Cerebellar nuclear complex (tissue), 1 donor: ENCODE measurements at regions not wholly inside any gene's neighbourhood (a gene's known extent, or its start where the extent isn't known, plus 50 kb on each side); places are given as distances from the start of the nearest gene placed in this dataset.
"Not testable (repeated sequence)": the region's sequence is repeated elsewhere in the genome, so short reads cannot be mapped to it uniquely, and the experiment has no call there.

Source experiments
- DNase-seq, 2 experiments: peaks; one replicate each; lab custom pipeline; 2025; lab: John Stamatoyannopoulos, UW

DNA sequence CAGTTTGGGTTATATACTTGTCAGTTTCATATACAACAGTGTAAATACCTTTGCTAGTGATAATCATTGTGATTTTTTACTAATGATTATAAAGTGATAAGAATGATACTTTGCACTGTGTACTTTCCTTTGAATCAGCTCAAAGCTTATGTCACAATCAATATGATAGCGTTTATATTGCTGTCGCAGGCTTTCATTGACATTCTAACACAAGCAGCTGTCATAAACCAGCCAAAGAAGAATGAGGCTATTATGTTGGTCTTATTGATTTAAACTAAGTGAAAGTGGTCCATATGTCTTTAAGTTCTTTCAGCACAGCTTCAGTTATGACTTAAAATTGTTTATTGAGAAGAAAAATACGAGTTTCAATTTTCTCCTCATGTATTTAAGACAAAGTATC is 272.7 kb upstream of the RGMB start:
- no peak for DNase-seq

DNA sequence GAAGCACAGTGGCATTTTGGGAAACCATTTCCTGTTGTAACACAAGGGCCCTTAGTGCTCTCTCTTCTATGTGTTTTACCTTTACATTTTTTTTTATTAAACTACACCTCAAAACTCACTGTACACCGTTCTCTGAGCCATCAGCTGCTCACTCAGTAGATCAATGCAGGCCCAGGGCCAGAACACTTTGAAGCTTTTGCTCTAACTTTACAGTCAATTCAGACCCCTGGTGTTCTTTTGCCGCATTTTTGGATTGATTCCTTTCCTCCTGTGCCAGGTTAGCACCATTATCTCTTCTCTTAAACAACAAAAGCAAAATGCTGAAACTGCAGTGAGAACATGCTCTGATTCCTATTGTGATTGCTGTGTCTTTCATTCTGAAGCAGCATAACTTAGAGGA is 269.8 kb upstream of the RGMB start:
- DNase-seq = no peak

DNA sequence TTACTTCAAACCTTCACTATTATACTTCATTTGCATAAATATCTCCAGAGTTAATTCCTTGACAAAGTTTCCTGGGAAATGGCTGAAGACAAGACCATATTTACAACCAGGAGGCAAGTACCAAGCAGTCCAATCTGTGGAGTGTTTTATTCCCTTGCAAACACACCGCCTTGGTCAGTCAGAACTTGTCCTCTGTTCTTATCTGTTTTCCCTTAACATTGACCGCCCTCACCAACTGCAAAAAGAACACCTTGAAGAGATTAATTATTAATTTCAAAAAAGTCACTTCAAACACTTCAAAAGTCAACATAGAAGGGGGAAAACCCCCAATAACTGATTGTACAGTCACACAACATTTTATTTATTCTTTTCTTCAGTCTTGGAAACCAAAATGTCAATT is 269.0 kb upstream of the RGMB start:
- DNase-seq = no peak

DNA sequence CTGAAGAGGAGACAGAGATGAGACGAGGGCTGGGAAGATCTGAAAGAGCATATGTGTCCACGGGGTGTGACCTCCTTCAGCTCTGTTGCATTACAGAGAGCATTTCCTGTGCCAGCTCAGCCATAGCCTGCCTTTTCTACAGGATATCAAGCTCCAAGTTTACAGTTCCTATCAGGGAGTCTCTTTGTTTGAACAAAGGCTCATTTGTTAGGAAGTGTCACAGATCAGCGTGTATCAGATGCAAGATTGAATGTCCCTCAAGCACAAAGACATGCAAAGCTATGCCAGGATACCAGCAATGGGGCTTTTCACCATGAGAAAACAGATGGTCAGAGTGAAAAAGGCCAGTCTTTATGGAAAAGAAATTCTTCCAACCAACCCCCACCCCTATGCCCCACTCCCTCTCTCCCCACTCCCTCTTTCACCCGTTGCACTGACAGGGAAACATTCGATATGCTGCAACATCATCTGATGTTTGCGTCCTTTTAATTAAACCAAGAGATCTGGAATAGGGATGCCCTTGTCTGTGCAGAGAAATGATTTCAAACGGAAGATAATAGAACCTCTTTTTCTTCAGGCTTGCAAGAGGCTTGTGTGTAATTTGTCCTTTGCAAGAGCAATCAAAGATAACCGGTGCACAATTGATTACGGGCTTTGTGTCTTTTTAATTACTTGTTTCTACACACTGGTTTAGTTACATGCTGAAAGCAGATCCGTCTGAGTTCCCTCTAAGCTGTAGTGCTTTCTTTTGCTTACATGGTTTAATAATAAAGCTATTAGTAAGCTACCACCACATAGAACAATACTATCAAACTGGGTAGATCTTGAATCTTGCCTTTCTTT is 263.1 kb upstream of the RGMB start:
- DNase-seq = no peak

DNA sequence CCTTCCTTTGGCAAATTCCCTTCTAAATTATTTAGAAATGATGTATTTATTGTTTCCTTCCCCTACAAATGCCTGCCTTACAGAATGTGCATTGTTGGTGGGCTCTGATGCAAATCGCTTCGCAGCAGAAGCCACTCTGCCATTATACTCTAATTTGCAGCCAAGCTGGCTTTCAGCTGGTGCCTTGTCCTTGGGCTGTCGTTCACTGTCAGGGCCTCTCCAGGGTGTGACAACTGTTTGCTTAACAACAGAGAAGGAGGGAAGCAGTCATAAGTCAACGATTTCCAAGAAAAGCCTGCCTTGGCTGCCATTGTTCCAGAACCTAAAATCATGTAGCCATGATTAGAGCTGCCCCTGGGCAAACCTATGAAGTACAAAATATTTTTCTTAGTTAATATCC is 260.1 kb upstream of the RGMB start:
- no peak for DNase-seq

DNA sequence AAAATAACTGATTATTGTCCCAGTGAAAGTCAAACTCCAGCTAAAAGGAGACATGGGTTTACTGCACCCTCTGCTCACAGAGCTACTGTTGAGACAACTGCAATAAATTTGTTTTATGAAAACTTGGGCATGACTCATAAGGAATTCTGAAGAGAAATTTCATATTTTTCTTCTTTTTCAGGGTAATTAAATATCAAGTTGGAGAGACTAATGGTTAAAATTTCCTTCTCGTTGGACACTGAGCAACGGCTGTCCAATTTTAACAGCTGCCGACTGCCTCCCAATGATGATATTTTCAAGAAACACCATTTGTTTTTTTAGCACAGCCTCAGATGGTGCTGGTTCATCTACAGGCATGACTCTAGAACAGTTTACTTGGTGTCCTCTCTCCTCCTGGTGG is 259.2 kb upstream of the RGMB start:
- DNase-seq = no peak

DNA sequence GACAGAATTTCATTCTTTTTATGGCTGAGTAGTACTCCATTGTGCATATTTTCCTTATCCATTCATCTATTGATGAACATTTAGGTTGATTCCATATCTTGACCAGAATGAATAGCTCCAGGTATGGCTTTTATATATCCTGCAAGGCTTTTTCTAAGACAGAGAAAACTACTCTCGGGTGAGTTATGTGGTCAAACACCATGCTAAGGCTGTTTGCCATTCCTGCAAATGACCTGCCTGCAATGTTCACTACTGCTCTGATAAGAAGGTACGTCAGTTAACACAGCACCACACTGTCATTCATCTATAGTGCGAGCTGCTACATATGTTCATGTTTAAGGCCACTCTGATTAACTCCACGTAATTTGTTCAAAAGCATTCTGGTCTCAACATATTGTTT is 256.8 kb upstream of the RGMB start:
- no peak for DNase-seq

DNA sequence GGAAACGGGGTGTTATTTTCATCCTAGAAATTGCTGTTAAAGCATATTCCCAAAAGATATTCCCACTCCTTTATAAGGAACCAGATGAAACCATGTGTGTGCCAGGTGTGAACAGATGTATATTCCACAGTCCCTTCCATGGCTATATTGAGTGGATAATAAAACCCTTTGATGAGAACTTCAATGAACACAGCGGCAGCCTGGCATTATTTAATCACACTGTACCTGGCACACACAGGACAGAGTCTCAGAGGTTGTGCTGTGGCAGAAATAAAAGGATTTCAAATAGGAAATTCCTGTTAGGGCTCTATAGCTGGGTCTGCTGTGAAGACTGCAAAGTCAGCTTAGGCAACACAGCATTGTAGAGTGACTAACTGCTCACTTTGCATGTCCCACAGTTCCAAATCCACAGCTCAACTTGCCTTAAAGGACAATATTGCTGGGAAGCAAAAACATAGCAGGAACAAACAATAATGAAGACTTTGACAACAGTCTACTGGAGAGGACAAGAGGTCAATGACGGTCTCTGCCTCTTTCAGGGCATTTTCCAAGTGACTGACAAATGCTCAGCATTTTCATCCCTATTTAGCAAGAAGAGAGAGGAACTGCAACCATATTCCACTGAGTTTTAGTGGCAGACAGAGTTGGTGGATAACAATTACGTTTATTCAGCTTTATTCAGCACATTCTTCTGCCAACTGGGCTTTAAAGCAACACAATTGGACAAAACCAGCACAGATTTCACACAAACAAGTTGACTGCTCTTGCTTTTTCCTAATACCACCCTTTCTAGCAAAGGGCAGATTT is 255.7 kb upstream of the RGMB start:
- no peak for DNase-seq

DNA sequence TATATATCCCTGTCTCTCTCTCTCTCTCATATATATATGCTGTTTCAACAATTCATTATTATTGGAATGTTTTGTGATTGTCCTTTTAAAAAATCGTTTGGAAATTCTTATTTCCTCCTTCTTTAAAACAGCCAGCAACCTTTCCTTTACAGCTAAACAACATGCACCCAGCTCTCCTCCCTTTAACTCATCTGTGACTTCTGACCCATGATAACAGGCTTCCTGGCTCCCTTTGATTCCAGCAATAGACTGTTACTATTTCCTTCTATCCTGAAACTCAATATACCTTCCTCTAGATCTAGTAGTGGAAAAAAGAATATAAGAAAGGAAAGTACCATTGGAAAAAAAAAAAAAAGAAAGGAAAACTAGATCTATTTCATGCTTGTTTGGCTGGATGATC is 254.7 kb upstream of the RGMB start:
- no peak for DNase-seq

DNA sequence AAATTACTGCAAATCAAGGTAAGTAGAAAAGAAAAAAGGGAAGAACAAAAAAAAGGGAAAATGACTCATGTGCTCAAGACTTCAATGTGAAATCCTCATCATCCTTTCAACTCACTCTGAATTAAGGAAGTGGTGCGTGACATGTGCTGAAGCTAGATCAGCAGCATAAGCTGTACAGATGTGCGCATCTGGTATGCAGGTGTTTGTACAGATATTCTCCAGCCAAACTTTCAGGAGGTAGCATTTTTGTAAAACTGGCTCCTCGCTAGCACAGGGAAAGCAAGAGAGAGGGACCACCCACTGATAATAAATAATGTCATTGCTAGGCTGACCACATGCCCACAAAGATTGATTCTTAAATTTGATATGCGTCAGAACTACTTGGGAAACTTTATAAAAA is 253.9 kb upstream of the RGMB start:
- DNase-seq = no peak

DNA sequence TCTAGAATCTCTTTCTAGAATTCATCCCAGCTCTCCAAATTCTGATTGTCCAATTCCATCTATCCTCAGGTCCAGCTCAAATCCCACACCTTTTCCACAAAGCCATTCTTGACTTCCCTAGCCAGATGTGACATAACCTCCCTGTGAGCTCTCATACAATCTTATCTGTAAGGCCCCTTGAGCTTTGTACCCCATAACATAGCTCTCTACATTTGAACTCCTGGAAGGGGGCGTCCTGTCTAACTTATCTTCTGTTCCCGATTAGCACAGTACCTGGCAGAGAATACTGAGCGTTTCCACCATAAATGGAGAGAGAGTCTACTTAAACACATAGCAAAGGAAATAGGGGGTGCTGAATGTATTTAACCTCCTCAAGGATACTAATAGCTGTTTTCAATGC is 251.6 kb upstream of the RGMB start:
- DNase-seq = no peak

DNA sequence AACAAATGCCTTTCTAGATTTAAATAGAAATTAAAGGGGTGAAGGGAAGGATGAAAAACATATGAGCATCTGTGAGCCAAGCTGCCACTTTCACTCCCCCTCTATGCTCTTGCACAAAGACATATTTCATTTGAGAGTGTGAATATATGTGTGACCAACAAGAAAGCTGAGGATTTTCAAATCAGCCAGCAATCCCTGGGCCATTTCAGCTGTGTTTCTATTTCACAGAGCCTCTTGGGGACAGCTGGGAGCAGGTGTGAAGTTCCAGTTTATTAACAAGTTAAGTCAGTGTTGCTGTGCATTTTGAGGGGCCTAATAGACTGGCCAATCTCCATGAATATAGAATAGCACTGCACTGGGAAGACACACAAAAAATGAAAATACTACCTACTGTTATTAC is 248.7 kb upstream of the RGMB start:
- DNase-seq = no peak

DNA sequence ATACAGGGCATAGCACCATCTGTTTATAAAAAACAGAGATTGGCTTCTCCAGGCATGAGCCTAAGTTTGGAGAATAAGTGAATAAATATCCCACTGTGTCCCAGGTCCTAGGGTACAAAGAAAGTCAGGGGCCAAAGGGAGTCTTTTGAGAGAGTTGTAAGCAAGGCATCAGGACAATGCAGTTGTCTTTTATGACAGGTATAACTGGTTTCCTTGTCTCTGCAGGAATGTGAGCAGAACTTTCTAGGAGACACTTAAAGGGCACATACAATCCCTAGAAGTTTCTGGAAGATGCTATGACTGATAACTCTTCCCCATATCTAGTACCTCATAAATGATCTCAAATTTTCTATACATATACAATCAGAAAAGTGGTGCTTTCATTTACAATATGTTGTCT is 245.6 kb upstream of the RGMB start:
- no peak for DNase-seq

DNA sequence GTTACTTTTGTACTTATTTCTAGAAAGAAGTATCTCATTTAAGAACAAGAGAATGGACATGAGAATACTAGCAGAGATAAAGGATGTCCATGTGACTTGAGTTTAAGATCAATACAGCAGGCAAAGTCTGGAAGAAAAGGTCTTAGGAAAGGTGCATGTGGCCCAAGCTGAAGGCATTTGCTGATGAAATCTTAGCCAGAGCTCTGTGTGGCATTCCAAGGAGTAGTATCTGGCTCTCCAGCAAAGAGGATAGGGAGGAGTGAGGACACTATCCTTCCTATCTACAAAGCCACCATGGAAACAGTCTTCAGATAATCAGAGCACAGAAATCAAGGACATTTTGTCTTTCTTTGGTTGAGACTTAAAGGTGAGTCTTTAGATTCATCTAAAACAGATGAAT is 244.1 kb upstream of the RGMB start:
- DNase-seq = no peak

DNA sequence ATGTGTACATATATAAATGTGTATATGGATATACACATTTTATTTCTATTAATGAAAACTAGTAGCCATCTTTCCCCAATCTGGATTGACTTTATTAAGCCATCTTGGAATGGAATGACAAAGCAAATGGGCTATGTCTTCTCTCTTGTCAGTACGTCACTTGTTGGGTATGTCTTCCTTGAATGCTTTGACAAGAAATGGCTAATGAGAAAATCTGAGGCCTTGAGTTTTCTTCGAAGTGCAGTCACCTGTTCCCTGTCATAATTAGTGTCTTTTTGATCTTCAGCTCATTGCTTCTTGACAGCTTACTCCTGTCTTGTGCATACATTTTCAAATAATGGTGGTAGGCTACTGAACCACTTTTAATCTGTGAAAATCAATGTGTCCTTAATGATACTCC is 243.2 kb upstream of the RGMB start:
- DNase-seq = no peak

DNA sequence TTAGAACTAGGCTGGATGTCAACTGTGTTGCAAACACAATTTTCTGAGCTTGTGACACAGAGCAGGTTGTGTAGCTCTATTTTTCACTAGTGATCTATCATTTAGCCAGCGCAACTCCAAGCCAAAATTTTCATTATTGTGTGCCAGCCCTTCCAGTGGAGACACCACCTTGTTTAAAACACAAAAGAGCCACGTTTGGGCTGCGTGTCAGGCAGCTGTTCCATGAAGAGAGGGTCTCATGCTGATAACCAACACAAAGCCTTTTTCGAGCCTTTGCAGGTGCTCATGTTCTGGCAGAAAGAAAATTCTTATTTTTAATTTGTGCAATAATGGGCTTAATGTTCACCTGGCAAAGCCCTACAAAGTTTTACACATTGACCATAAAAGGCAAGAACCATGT is 237.6 kb upstream of the RGMB start:
- DNase-seq = no peak

DNA sequence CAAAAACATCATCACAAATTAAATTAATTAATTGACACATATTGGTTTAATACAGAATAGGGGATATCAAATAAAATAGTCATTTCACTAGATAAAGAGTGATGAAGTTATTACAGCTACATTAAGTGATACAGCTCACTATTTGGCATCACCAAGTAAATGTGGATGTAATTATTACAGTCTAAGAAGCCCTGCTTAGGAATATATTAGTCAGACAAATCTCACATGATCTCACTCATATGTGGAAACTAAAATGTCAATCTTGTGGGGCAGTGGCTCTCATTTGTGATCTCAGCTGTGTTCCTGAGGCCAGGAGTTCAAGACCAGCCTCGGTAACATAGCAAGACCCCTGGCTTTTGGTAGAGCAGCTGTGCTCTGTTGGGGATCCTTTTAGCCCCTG is 233.4 kb upstream of the RGMB start:
- no peak for DNase-seq

DNA sequence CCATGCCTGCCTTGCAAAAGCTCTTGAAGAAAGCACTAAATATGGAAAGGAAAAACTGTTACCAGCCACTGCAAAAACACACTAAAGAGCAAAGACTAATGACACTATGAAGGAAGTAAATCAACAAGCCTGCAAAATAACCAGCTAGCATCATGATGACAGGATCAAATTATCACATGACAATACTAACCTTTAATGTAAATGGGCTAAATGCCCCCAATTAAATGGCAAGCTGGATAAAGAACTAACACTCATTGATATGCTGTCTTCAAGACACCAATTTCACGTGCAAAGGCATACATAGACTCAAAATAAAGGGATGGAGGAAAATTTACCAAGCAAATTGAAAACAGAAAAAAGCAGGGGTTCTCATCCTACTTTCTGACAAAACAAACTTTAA is 231.8 kb upstream of the RGMB start:
- no peak for DNase-seq

DNA sequence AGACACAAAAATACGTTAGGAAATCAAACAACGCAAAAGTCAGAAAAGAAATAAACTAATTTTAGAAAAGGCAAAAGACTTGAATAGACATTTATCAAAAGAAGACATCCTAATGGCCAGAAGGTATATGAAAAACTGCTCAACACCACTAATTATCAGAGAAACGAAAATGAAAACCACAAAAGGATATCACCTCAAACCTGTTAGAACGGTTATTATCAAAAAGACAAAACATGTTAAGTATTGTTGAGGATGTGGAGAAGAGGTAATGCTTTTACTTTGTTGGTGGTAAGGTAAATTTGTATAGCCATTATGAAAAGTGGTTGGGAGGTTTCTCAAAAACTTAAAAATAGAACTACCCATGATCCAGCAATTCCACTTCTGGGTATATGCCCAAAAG is 230.0 kb upstream of the RGMB start:
- no peak for DNase-seq

DNA sequence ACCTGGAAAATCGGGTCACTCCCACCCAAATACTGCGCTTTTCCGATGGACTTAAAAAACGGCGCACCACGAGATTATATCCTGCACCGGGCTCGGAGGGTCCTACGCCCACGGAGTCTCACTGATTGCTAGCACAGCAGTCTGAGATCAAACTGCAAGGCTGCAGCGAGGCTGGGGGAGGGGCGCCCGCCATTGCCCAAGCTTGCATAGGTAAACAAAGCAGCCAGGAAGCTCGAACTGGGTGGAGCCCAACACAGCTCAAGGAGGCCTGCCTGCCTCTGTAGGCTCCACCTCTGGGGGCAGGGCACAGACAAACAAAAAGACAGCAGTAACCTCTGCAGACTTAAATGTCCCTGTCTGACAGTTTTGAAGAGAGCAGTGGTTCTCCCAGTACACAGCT is 226.5 kb upstream of the RGMB start:
- DNase-seq = not testable (repeated sequence)

DNA sequence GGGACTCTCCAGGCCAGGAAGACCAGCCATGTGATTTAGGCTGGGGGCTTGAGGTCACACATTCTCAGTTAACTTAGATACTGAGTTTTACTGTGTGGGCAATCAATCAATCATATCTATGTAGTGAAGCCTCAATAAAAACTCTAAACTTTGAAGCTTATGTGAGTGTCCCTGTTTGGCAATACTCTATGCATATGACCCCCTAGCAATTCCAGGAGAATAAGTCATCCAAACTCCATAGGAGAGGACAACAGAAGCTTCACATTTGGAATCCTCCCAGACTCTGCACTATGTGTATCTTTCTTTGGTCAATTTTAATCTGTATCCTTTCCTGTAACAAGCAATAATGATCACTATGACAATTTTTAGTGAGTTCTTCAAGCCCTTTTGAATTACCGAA is 216.8 kb upstream of the RGMB start:
- DNase-seq = no peak

DNA sequence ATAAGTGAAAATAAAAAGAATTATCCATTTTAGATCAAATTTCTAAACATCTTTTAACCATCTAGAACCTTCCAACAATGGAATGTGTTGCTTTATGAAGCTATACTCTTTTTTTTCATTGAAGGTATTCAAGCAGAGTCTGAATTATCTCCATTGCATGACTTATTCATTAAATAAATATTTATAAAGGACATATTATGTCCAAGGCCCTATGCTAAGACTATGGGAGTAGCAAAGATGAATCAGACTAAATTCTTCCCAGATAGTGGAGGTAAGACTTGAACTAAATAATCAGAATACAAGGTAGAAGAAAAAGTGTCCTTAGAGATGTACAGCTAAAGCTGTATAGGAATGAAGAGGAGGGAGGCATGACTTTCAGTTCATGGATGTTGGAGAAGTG is 215.5 kb upstream of the RGMB start:
- DNase-seq = no peak

DNA sequence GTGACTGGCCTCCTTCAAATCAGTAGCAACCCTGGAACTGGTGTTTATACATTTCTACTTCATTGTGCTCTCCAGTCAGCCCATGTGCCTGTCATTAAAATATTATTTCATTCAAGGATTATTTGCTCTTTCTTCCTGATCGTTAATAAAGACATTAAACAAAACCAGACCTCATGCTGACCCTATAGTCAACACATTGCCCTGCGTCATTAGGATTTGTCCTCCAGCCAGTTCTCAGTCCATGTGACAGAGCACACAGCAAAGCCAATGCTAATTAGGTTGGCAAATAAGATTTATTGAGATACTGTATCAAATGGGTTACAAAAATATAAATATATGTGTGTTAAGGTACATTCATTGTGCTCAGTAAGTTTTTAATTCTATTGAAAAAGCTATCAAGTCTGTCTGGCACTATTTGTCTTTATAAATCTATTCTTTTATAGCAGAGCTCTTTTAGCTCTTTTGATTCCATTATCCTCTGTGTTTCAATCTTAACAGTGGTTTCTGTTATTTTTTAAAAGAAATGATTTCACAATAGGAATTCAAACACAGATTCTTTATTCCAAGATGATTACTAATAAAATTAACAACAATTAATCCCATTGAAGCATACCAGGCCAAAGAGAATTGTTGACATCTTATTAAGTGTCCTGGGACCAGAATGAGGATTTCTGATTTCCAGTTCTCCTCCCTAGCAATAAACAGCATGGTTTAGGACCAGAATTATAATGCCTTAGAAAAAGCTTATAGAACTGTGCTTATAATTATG is 209.4 kb upstream of the RGMB start:
- DNase-seq = no peak
